ENCODE measurements at regions not wholly inside any gene's neighbourhood (a gene's known extent, or its start where the extent isn't known, plus 50 kb on each side); places are given as distances from the start of the nearest gene placed in this dataset.

GRCh38 chr10:58070956-58071355 lies 196.7 kb downstream of the IPMK start:
- CTCF ChIA-PET: no interaction called here

GRCh38 chr10:58068809-58069208 lies 198.9 kb downstream of the IPMK start:
- ChIA-PET POLR2A (no interaction called here), CTCF (no interaction called here)
- Histone ChIP-seq H3K4me3 (ENCODE audit: low read depth, low read length) (no peak overlapping the region), H3K27ac (ENCODE audit: low read depth, low read length) (no peak overlapping the region), H3K27me3 (ENCODE audit: control insufficient read depth, insufficient read depth, low read length) (no peaks in the 10 kb centered on the region), H3K9me3 (ENCODE audit: control insufficient read depth, insufficient read depth, low read length) (no peaks in the 10 kb centered on the region)
- DNase-seq (ENCODE audit: low read depth, low spot score): no peak
- no peak for TF ChIP-seq CTCF (IDR thresholded peaks at IDR 0.05; ENCODE audit: low read depth, low read length)

More at GRCh38 chr10:58070956-58071355, 196.7 kb downstream of the IPMK start:
- no peak overlapping the region for H3K27ac ChIP-seq (ENCODE audit: low read depth, low read length)
- POLR2A ChIA-PET: no interaction called here
- TF ChIP-seq CTCF (IDR thresholded peaks at IDR 0.05; ENCODE audit: low read depth, low read length): no peak
- no peak for DNase-seq (ENCODE audit: low read depth, low spot score)
- H3K27me3 ChIP-seq (ENCODE audit: control insufficient read depth, insufficient read depth, low read length): no peaks in the 10 kb centered on the region
- no peaks in the 10 kb centered on the region for H3K9me3 ChIP-seq (ENCODE audit: control insufficient read depth, insufficient read depth, low read length)
- H3K4me3 ChIP-seq (ENCODE audit: low read depth, low read length): no peak overlapping the region

GRCh38 chr10:58066979-58067378 lies 200.7 kb downstream of the IPMK start:
- H3K9me3 ChIP-seq (ENCODE audit: control insufficient read depth, insufficient read depth, low read length): no peaks in the 10 kb centered on the region

GRCh38 chr10:58066126-58066525 lies 201.6 kb downstream of the IPMK start:
- H3K4me3 ChIP-seq (ENCODE audit: low read depth, low read length): no peak overlapping the region
- no peak for DNase-seq (ENCODE audit: low read depth, low spot score)
- H3K9me3 ChIP-seq (ENCODE audit: control insufficient read depth, insufficient read depth, low read length): no peaks in the 10 kb centered on the region
- POLR2A ChIA-PET: no interaction called here
- CTCF ChIA-PET: interaction anchor here (0.6 to 2.8 kb wide), 6 partner anchors 272 to 728 kb away, joined by 3 to 31 read pairs (median 10); no protein-coding TSS in a partner anchor
- no peak overlapping the region for H3K27ac ChIP-seq (ENCODE audit: low read depth, low read length)
- TF ChIP-seq CTCF (IDR thresholded peaks at IDR 0.05; ENCODE audit: low read depth, low read length): no peak
- H3K27me3 ChIP-seq (ENCODE audit: control insufficient read depth, insufficient read depth, low read length): no peaks in the 10 kb centered on the region

More at GRCh38 chr10:58066979-58067378, 200.7 kb downstream of the IPMK start:
- ChIA-PET POLR2A (no interaction called here), CTCF (no interaction called here)
- DNase-seq (ENCODE audit: low read depth, low spot score): no peak
- Histone ChIP-seq H3K27ac (ENCODE audit: low read depth, low read length) (no peak overlapping the region), H3K27me3 (ENCODE audit: control insufficient read depth, insufficient read depth, low read length) (no peaks in the 10 kb centered on the region), H3K4me3 (ENCODE audit: low read depth, low read length) (no peak overlapping the region)
- TF ChIP-seq CTCF (IDR thresholded peaks at IDR 0.05; ENCODE audit: low read depth, low read length): no peak

- ChIA-PET POLR2A (no interaction called here), CTCF (interaction anchor here (0.6 to 2.8 kb wide), 15 partner anchors 11 to 730 kb away, joined by 3 to 31 read pairs (median 5); no protein-coding TSS in a partner anchor)
- no peak for TF ChIP-seq CTCF (IDR thresholded peaks at IDR 0.05; ENCODE audit: low read depth, low read length)
- H3K9me3 ChIP-seq (ENCODE audit: control insufficient read depth, insufficient read depth, low read length): no peaks in the 10 kb centered on the region
- H3K27me3 ChIP-seq (ENCODE audit: control insufficient read depth, insufficient read depth, low read length): no peaks in the 10 kb centered on the region
- H3K4me3 ChIP-seq (ENCODE audit: low read depth, low read length): no peak overlapping the region
- DNase-seq (ENCODE audit: low read depth, low spot score): no peak
- no peak overlapping the region for H3K27ac ChIP-seq (ENCODE audit: low read depth, low read length)
Measured at GRCh38 chr10:58065529-58065815, 202.2 kb downstream of the IPMK start.

All from AG04450 (cell line).